ENCODE measurements at regions not wholly inside any gene's neighbourhood (a gene's known extent, or its start where the extent isn't known, plus 50 kb on each side); places are given as distances from the start of the nearest gene placed in this dataset.

DNA sequence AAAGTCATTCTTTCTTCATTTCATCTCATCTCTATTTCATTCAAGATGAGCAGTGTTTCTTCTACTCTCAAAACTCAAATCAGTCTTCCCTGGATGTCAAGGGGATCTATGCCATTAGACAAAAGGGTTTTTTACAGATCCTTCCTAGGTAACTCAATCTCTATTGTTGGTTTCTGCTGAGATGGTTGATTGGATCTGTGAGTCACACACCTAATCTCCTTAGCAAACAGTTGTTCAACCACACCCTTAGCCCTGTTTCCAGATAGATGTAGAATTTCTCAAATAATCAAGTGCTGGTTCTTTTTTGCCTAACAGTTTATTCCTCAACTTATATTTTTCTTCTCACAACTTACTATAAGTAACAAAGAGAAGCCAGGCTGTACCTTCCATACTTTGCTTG, 200.5 kb downstream of the KDR start:
- no peaks in the 10 kb centered on the region for H3K27me3 Mint-ChIP-seq (ENCODE audit: low read depth in 2 of 2)
- H3K9me3 Mint-ChIP-seq: peaks cover 0 to 2% of the 10 kb centered on the region in 2 donors
- no peaks in the 10 kb centered on the region for H3K36me3 Mint-ChIP-seq
- Histone ChIP-seq H3K9me3 (ENCODE audit: control insufficient read depth, insufficient read depth, low read length) (no peaks in the 10 kb centered on the region), H3K36me3 (ENCODE audit: control insufficient read depth, insufficient read depth, low read length) (no peaks in the 10 kb centered on the region), H3K4me3 (ENCODE audit: low read length) (no peak overlapping the region), H3K27ac (ENCODE audit: low read length) (no peak overlapping the region), H3K4me1 (ENCODE audit: control insufficient read depth, insufficient read depth, low read length) (no peaks in the 10 kb centered on the region), H3K27me3 (ENCODE audit: control insufficient read depth, insufficient read depth, low read length) (no peaks in the 10 kb centered on the region)
- TF ChIP-seq, protein P1, sequence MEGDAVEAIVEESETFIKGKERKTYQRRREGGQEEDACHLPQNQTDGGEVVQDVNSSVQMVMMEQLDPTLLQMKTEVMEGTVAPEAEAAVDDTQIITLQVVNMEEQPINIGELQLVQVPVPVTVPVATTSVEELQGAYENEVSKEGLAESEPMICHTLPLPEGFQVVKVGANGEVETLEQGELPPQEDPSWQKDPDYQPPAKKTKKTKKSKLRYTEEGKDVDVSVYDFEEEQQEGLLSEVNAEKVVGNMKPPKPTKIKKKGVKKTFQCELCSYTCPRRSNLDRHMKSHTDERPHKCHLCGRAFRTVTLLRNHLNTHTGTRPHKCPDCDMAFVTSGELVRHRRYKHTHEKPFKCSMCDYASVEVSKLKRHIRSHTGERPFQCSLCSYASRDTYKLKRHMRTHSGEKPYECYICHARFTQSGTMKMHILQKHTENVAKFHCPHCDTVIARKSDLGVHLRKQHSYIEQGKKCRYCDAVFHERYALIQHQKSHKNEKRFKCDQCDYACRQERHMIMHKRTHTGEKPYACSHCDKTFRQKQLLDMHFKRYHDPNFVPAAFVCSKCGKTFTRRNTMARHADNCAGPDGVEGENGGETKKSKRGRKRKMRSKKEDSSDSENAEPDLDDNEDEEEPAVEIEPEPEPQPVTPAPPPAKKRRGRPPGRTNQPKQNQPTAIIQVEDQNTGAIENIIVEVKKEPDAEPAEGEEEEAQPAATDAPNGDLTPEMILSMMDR (IDR thresholded peaks at IDR 0.05): no peak
- no peak for DNase-seq
- H3K4me1 Mint-ChIP-seq: no peaks in the 10 kb centered on the region
- intact Hi-C loops (cut with micrococcal nuclease): no loop called here
- no peak overlapping the region for H3K27ac Mint-ChIP-seq
- no peak overlapping the region for H3K4me3 Mint-ChIP-seq
- ATAC-seq: no peak

GRCh38 chr4:54915276-54915675, 210.1 kb downstream of the KDR start:
- H3K27me3 Mint-ChIP-seq (ENCODE audit: low read depth in 2 of 2): peaks cover 0 to 3% of the 10 kb centered on the region in 2 donors
- H3K27ac ChIP-seq (ENCODE audit: low read length): no peak overlapping the region
- H3K36me3 ChIP-seq (ENCODE audit: control insufficient read depth, insufficient read depth, low read length): no peaks in the 10 kb centered on the region
- DNase-seq (no peak), ATAC-seq (no peak)
- H3K4me1 Mint-ChIP-seq: no peaks in the 10 kb centered on the region
- no peaks in the 10 kb centered on the region for H3K4me1 ChIP-seq (ENCODE audit: control insufficient read depth, insufficient read depth, low read length)
- H3K9me3 Mint-ChIP-seq: no peaks in the 10 kb centered on the region
- H3K4me3 Mint-ChIP-seq: no peak overlapping the region
- H3K9me3 ChIP-seq (ENCODE audit: control insufficient read depth, insufficient read depth, low read length): no peaks in the 10 kb centered on the region
- no peak overlapping the region for H3K4me3 ChIP-seq (ENCODE audit: low read length)
- H3K27me3 ChIP-seq (ENCODE audit: control insufficient read depth, insufficient read depth, low read length): no peaks in the 10 kb centered on the region
- intact Hi-C loops (cut with micrococcal nuclease): no loop called here
- no peaks in the 10 kb centered on the region for H3K36me3 Mint-ChIP-seq
- TF ChIP-seq, protein P1 (IDR thresholded peaks at IDR 0.05): no peak
- no peak overlapping the region for H3K27ac Mint-ChIP-seq
- WGBS (ENCODE audit: insufficient coverage): 86% methylated on average over 2 of the region's 2 CpGs

DNA sequence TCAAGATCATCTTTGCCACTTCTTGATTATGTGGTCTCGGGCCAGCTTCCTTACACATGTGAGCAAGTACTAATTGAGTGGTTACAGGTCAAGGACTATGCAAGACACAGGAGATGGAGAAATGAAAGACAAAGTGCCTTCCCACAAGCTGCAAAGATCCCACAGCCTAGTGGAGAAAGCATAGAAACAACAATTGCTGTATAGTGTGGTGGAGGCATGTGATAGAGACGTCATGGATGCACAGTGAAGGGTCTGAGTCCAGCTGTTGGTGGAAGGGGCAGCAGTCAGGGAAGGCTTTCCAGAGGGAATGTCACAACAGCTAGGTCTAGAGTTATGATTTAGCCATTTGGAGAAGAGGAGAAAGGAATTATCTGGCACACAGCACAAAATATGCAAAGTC, 210.6 kb downstream of the KDR start:
- Mint-ChIP-seq H3K9me3 (no peaks in the 10 kb centered on the region), H3K27ac (no peak overlapping the region), H3K36me3 (no peaks in the 10 kb centered on the region), H3K4me1 (peaks cover 0 to 4% of the 10 kb centered on the region in 2 donors), H3K4me3 (no peak overlapping the region), H3K27me3 (ENCODE audit: low read depth in 2 of 2) (peaks cover 0 to 3% of the 10 kb centered on the region in 2 donors)
- intact Hi-C loops (cut with micrococcal nuclease): no loop called here
- Histone ChIP-seq H3K36me3 (ENCODE audit: control insufficient read depth, insufficient read depth, low read length) (no peaks in the 10 kb centered on the region), H3K9me3 (ENCODE audit: control insufficient read depth, insufficient read depth, low read length) (no peaks in the 10 kb centered on the region), H3K4me3 (ENCODE audit: low read length) (no peak overlapping the region), H3K4me1 (ENCODE audit: control insufficient read depth, insufficient read depth, low read length) (no peaks in the 10 kb centered on the region), H3K27ac (ENCODE audit: low read length) (no peak overlapping the region), H3K27me3 (ENCODE audit: control insufficient read depth, insufficient read depth, low read length) (no peaks in the 10 kb centered on the region)
- TF ChIP-seq, protein P1 (IDR thresholded peaks at IDR 0.05): no peak
- WGBS (ENCODE audit: insufficient coverage): 67% methylated on average over 2 of the region's 2 CpGs
- ATAC-seq (no peak), DNase-seq (no peak)

DNA sequence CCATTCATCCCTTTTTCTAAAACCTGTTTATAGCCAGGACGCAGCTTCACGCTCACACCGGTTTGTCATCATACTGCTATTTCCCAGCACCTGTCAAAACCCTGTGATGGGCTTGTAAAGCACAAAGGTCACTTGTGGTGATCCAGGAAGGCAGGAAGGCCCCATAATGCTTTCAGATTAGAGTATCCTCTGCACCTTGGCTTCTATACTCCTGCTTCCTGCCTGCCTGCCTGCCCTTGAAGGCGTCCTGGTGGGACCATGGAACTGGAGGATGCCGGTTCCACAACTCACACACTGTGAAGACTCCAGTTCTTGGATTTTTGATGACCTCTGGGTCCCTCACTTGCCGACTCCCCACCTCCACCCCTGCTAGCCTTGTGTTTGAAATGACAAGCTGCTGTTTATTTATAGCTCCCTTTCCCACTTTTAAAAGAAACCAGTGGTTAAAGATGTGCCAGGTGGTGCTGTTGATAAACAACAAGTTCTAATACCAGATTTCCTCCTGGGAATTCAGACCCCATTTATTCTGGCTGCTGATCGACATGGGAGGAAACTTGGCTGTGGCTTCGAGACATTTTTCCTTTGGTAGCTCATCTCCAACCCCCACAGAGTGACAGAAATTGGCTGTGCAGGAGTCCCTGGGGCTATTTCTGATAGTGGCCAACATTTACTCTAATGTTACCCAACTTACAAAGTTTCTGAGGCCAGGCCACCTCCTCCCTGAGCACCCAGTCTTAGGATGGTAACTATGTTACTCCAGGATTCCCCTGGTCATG, 211.5 kb downstream of the KDR start:
- H3K36me3 ChIP-seq (ENCODE audit: control insufficient read depth, insufficient read depth, low read length): no peaks in the 10 kb centered on the region
- Mint-ChIP-seq H3K4me3 (no peak overlapping the region), H3K4me1 (peaks cover 0 to 9% of the 10 kb centered on the region in 2 donors), H3K27ac (no peak overlapping the region), H3K36me3 (no peaks in the 10 kb centered on the region), H3K9me3 (no peaks in the 10 kb centered on the region), H3K27me3 (ENCODE audit: low read depth in 2 of 2) (peaks cover 0 to 3% of the 10 kb centered on the region in 2 donors)
- H3K4me3 ChIP-seq (ENCODE audit: low read length): no peak overlapping the region
- TF ChIP-seq, protein P1 (IDR thresholded peaks at IDR 0.05): no peak
- no peak for ATAC-seq
- no peaks in the 10 kb centered on the region for H3K27me3 ChIP-seq (ENCODE audit: control insufficient read depth, insufficient read depth, low read length)
- intact Hi-C loops (cut with micrococcal nuclease): no loop called here
- no peaks in the 10 kb centered on the region for H3K9me3 ChIP-seq (ENCODE audit: control insufficient read depth, insufficient read depth, low read length)
- 57% methylated on average over 8 of the region's 8 CpGs for WGBS (ENCODE audit: insufficient coverage)
- H3K4me1 ChIP-seq (ENCODE audit: control insufficient read depth, insufficient read depth, low read length): no peaks in the 10 kb centered on the region
- no peak for DNase-seq
- no peak overlapping the region for H3K27ac ChIP-seq (ENCODE audit: low read length)
